ENCODE measurements at regions not wholly inside any gene's neighbourhood (a gene's known extent, or its start where the extent isn't known, plus 50 kb on each side); places are given as distances from the start of the nearest gene placed in this dataset.

DNA sequence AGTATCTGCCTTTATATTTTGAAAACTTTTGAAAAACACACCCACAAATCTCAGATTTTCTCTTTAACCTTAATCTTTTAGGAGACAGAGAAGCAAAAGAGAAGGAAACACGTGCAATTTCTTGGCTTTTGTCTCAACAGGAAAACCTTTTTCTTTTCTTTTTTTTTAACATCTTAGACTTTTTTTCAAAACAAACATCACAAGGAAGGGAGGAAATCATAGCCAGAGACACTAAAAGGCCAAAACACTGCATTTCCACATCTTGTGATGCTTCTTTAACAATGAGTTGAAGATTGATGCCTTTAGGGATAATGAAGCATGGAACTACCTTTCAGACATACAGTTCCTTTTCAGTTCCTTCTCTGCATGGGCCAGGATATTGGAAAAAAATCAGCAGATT, 136.6 kb upstream of the NRBF2 start:
- POLR2A ChIA-PET = no interaction called here

DNA sequence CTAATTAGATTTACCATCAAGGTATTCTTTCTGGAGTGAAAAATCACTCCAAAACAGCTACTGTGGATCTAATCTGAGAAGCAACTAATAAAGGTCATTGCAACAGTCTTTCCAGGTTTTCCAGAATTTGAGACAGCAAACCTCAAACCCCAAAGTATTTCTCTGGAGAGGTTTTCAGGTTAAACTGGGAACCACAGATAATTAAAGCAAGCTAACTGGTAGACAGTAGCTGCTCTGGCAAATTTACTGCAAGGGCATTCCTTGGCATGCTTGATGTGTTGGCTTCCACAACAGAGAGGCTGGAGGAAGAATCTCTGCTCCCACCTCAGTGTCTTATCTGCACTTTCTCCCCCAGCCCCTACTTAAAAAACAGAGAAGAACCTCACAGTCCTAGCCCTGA, 140.0 kb upstream of the NRBF2 start:
- DNase-seq (ENCODE audit: extremely low spot score) = no peak
- ChIA-PET POLR2A (interaction anchor here (0.6 kb wide), 1 partner anchor 141 kb away, joined by 8 read pairs; no protein-coding TSS in a partner anchor), CTCF (interaction anchor here (0.7 to 4.5 kb wide), 5 partner anchors 9 to 399 kb away, joined by 3 to 21 read pairs (median 3); no protein-coding TSS in a partner anchor)
- TF ChIP-seq, protein P1, sequence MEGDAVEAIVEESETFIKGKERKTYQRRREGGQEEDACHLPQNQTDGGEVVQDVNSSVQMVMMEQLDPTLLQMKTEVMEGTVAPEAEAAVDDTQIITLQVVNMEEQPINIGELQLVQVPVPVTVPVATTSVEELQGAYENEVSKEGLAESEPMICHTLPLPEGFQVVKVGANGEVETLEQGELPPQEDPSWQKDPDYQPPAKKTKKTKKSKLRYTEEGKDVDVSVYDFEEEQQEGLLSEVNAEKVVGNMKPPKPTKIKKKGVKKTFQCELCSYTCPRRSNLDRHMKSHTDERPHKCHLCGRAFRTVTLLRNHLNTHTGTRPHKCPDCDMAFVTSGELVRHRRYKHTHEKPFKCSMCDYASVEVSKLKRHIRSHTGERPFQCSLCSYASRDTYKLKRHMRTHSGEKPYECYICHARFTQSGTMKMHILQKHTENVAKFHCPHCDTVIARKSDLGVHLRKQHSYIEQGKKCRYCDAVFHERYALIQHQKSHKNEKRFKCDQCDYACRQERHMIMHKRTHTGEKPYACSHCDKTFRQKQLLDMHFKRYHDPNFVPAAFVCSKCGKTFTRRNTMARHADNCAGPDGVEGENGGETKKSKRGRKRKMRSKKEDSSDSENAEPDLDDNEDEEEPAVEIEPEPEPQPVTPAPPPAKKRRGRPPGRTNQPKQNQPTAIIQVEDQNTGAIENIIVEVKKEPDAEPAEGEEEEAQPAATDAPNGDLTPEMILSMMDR (IDR thresholded peaks at IDR 0.05; ENCODE audit: control extremely low read depth, extremely low read depth, low read depth, missing control alignments) = no peak

More for the DNA sequence above, 136.6 kb upstream of the NRBF2 start:
- TF ChIP-seq, protein P1 (IDR thresholded peaks at IDR 0.05; ENCODE audit: control extremely low read depth, extremely low read depth, low read depth, missing control alignments) = no peak
- CTCF ChIA-PET = interaction anchor here (0.8 to 2.4 kb wide), 2 partner anchors 12 to 76 kb away, joined by 3 to 7 read pairs; no protein-coding TSS in a partner anchor
- DNase-seq (ENCODE audit: extremely low spot score) = no peak

DNA sequence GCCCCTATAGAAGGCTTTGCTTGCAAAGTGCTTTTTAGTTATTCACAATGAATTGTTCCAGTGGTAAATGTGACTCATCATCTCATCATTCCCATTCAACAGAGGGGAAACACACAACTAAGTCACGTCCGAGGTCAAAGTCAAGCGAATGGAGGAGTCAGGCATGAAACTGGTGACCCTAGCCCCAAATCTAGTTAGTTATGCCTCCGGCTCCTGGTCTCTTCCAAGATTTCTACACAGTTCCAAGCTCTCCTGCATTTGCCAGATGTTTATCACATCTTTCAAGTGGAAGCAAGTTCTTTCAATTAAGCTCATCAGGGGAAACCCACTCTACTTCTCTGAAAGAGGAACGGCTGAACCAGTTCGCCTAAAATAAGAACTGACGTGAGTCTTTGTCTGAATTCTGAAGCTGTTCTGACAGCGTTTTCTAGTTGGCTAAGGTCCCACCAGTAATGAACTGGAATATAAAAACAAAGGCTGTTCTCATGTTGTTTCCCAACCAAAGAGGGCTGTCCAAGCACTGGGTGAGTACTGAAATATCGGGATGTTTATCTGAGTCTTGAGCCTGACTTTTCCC, 140.9 kb upstream of the NRBF2 start:
- TF ChIP-seq, protein P1 (IDR thresholded peaks at IDR 0.05; ENCODE audit: control extremely low read depth, extremely low read depth, low read depth, missing control alignments) = no peak
- ChIA-PET POLR2A (interaction anchor here (1.1 kb wide), 1 partner anchor 109 kb away, joined by 3 read pairs; no protein-coding TSS in a partner anchor), CTCF (interaction anchor here (0.8 to 4.5 kb wide), 9 partner anchors 11 to 398 kb away, joined by 3 to 21 read pairs (median 3); no protein-coding TSS in a partner anchor)
- DNase-seq (ENCODE audit: extremely low spot score) = peak; percentile 48

DNA sequence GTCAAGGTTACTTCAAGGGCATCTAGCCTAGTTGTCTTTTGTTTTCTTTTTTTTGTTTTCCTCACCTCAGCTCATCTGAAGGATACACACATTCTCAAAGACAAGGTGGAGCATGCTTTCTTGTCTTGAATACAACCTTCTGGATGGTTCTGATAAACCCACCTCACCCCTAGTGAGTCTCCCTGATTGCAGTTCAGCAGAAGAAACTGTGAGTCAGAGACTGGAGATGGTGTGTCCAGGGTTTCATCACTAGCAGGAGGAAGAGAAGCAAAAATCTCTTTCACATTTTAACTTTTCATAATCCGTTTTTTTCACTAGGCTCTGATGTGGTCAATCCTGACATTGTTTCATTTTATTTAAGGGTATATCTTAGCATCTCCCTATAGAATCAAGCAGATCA, 143.0 kb upstream of the NRBF2 start:
- CTCF ChIA-PET = interaction anchor here (1.3 to 1.6 kb wide), 2 partner anchors 10 to 397 kb away, joined by 3 to 4 read pairs; no protein-coding TSS in a partner anchor
- POLR2A ChIA-PET = no interaction called here
- no peak for DNase-seq (ENCODE audit: extremely low spot score)
- TF ChIP-seq, protein P1 (IDR thresholded peaks at IDR 0.05; ENCODE audit: control extremely low read depth, extremely low read depth, low read depth, missing control alignments) = no peak

DNA sequence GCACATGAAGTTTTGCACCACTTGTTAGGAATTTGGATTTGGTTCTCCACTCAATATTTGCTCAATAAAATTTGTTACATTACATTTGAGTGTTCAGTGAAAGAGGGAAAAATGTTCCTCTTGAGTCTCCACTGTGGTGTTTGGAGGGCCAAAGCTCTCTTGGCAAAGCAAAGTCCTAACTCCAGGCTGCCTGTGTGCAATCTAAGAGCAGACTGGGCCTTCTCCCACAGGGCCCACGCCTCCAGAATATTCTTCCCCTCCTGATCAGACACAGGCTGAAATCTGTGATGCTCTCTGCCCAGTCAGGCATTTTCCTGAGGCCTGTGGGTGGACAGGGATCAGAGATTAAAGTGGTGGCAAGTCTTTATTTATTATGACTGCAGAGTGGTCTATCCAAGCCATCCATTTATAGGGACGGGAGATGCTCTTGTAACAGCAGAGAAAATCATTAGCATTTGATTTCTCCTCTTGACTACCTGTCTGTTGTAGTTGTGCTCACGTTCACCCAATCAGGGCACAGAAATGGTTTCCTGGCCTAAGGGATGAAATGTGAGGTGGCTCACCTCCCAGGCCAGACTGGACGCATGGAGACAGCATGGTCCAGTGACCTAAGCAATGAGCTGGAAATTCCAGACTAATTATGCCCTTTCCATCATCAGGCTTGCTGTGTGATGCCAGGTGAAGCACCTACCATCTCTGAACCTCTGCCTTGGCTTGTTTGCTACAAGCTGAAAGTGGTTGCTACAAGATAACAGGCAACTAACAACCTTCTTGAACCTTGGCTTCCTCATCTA, 147.1 kb upstream of the NRBF2 start:
- POLR2A ChIA-PET = no interaction called here
- CTCF ChIA-PET = no interaction called here
- TF ChIP-seq, protein P1 (IDR thresholded peaks at IDR 0.05; ENCODE audit: control extremely low read depth, extremely low read depth, low read depth, missing control alignments) = no peak
- DNase-seq (ENCODE audit: extremely low spot score) = no peak

DNA sequence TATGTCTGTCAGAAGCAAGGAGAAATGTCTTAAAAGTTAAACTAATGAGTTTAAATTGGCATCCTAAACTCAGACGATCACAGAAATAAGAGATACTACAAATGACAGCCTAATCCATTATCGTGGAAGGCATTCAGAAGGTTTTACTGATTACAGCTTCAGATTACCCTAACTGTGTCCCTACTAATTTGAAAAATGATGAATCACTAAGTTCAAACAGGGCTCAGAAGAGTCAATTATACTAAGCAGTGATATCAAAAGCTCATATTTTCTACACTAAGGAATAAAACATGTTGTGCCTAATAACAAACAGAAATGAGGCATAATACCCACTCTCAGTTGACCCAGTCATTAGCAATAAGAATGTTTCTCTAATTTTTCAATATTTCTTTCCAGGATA, 152.0 kb upstream of the NRBF2 start:
- no peak for DNase-seq (ENCODE audit: extremely low spot score)
- POLR2A ChIA-PET = no interaction called here
- TF ChIP-seq, protein P1 (IDR thresholded peaks at IDR 0.05; ENCODE audit: control extremely low read depth, extremely low read depth, low read depth, missing control alignments) = no peak
- CTCF ChIA-PET = interaction anchor here (0.7 to 1.0 kb wide), 2 partner anchors 8 to 11 kb away, joined by 3 read pairs; no protein-coding TSS in a partner anchor
